Muscle layer of duodenum (tissue), 2 donors: ENCODE measurements at regions not wholly inside any gene's neighbourhood (a gene's known extent, or its start where the extent isn't known, plus 50 kb on each side); places are given as distances from the start of the nearest gene placed in this dataset.

Experiments
- H3K27ac ChIP-seq: one replicate; pipeline ENCODE4 v1.7.0; 2013; ENCODE audit warnings: mild to moderate bottlenecking, low read length
- H3K27me3 ChIP-seq: one replicate; pipeline ENCODE4 v1.7.0; 2013; ENCODE audit warnings: low read depth, mild to moderate bottlenecking, control low read depth, low read length
- H3K36me3 ChIP-seq, 2 donors: one replicate each; pipeline ENCODE4 v1.7.0; 2013; ENCODE audit warnings: low read length in 2 of 2, control low read depth in 1 of 2, mild to moderate bottlenecking in 1 of 2; ENCODE audit not compliant: insufficient read depth in 2 of 2, control insufficient read depth in 1 of 2
- H3K4me1 ChIP-seq, 2 donors: one replicate each; pipeline ENCODE4 v1.7.0; 2013; ENCODE audit warnings: low read length in 2 of 2, mild to moderate bottlenecking in 2 of 2, control low read depth in 1 of 2, moderate library complexity in 1 of 2; ENCODE audit not compliant: insufficient read depth in 2 of 2, control insufficient read depth in 1 of 2
- H3K4me3 ChIP-seq, 2 donors: one replicate each; pipeline ENCODE4 v1.7.0; 2013; ENCODE audit warnings: low read length in 2 of 2, low read depth in 1 of 2, mild to moderate bottlenecking in 1 of 2
- H3K9me3 ChIP-seq, 2 donors: one replicate each; pipeline ENCODE4 v1.7.0; 2013; ENCODE audit warnings: low read length in 2 of 2, control low read depth in 1 of 2, mild to moderate bottlenecking in 1 of 2; ENCODE audit not compliant: control insufficient read depth in 1 of 2
- donor health status: healthy.

DNA sequence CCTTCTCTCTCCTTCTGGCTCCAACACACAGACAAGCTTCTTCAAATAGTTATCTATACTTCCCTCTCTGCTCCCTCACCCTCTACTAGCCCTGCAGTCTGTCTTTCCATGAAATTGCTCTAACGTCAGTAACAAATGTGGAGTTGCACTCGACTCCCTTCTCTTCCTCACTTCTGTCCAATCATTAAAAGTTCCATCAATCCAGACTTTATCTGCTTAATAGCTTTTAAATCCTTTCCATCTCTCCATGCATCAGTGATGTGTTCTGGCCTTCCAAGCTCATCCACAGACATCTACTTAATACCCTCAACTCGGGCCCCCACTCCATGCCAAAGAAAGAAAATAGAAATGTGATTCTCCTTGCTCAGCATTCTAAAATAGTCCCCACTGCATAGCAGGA lies 422.1 kb upstream of the CDH5 start:
- Histone ChIP-seq H3K27ac (no peak overlapping the region), H3K36me3 (no peaks in the 10 kb centered on the region), H3K27me3 (no peaks in the 10 kb centered on the region), H3K4me3 (no peak overlapping the region), H3K4me1 (no peaks in the 10 kb centered on the region), H3K9me3 (no peaks in the 10 kb centered on the region)

DNA sequence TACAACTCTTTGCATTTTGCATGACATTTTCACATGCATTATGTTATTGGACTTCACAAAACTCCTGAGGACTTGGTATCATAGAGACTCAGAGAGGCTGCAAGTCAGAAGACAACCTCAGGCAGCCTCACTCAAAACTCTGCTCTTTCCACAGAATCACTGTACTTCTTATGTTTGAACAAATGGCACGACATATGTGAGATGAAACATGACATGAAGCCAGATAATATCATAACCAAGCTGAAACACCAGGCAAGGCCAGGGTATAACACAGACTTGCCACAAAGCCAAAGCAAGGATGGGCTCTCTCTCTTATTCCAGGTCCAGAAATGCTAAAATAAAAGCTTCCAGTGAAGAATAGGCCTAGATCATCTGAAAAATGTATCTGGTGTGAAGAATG lies 425.8 kb upstream of the CDH5 start:
- H3K27me3 ChIP-seq = no peaks in the 10 kb centered on the region
- H3K9me3 ChIP-seq = no peaks in the 10 kb centered on the region
- no peaks in the 10 kb centered on the region for H3K4me1 ChIP-seq

DNA sequence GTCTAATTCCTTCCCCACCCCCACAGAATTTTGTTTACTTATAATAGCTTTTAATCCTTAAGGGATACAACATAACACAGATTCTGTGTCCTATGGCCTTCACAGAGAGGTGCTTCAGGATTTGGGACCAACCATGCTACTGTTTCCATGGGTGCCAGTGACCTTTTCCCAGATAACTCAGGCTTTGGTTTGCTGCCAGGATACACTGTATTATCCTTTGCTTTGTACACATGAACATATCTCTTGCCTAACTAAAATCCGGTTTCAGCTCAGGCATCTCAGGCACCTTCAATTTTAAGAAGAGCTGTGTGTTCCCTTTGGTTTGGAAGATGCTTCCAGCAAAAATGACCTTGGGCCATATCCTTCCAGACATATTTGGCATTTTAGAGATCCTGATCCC lies 428.4 kb upstream of the CDH5 start:
- H3K9me3 ChIP-seq = no peaks in the 10 kb centered on the region
- no peaks in the 10 kb centered on the region for H3K4me1 ChIP-seq
- no peak overlapping the region for H3K4me3 ChIP-seq
- H3K36me3 ChIP-seq = no peaks in the 10 kb centered on the region
- no peaks in the 10 kb centered on the region for H3K27me3 ChIP-seq
- no peak overlapping the region for H3K27ac ChIP-seq

More for the DNA sequence above, 425.8 kb upstream of the CDH5 start:
- Histone ChIP-seq H3K27ac (no peak overlapping the region), H3K36me3 (no peaks in the 10 kb centered on the region), H3K4me3 (no peak overlapping the region)

DNA sequence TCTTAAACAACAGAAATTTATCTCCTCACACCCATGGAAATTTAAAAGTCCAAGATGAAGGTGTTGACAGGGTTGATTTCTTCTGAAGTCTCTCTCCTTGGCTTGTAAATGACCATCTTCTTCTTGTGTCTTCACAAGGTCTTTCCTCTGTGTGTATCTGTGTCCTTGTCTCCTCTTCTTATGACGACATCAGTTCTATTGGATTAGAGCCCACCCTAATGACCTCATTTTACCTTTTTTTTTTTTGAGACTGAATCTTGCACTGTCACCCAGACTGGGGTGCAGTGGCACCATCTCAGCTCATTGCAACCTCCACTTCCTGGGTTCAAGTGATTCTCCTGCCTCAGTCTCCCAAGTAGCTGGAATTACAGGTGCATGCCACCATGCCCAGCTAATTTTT lies 429.0 kb upstream of the CDH5 start:
- Histone ChIP-seq H3K27me3 (no peaks in the 10 kb centered on the region), H3K4me3 (no peak overlapping the region), H3K36me3 (no peaks in the 10 kb centered on the region), H3K27ac (no peak overlapping the region), H3K9me3 (no peaks in the 10 kb centered on the region), H3K4me1 (no peaks in the 10 kb centered on the region)

DNA sequence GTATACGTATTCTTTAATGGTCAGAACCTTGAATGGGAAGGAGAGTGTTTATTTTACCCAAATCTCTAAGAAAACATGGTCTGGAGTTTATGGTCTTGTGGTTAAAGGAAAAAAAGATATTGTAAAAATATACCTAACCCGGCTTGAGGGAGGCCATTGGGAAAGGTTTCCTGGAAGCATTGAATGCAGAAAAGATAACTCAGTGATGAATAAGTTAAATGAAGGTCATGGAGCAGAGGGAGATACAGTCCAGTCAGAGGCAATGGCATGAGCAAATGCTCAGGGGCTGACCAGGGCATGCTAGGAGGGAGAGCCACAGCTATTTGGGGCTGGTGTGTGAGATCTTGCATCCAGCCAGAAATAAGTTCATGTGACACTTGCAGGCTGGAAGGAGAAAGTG lies 430.4 kb upstream of the CDH5 start:
- H3K4me3 ChIP-seq = no peak overlapping the region
- H3K9me3 ChIP-seq = no peaks in the 10 kb centered on the region
- H3K27ac ChIP-seq = no peak overlapping the region
- no peaks in the 10 kb centered on the region for H3K4me1 ChIP-seq
- no peaks in the 10 kb centered on the region for H3K36me3 ChIP-seq
- H3K27me3 ChIP-seq = no peaks in the 10 kb centered on the region

DNA sequence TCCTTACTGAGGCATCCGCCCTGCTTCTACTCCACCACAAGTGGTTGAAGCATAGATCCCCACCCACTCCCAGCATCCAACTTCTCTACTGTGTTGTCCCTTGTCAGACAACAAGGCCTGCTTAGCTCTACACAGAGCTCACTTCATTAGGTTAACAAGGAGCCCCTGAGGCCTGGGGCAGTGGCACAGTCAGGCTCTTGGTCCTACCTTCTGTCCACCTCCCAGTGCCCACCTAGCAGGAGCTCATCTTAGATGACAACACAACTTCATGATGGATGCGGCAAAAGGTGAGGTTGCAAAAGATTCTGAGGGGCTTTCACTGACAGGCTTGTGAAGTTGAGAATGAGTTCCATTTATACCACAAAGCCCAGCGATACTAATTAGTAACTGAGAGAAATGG lies 432.0 kb upstream of the CDH5 start:
- Histone ChIP-seq H3K4me3 (no peak overlapping the region), H3K9me3 (peaks cover 0 to 4% of the 10 kb centered on the region in 2 donors), H3K27ac (no peak overlapping the region), H3K36me3 (no peaks in the 10 kb centered on the region), H3K4me1 (no peaks in the 10 kb centered on the region), H3K27me3 (no peaks in the 10 kb centered on the region)

DNA sequence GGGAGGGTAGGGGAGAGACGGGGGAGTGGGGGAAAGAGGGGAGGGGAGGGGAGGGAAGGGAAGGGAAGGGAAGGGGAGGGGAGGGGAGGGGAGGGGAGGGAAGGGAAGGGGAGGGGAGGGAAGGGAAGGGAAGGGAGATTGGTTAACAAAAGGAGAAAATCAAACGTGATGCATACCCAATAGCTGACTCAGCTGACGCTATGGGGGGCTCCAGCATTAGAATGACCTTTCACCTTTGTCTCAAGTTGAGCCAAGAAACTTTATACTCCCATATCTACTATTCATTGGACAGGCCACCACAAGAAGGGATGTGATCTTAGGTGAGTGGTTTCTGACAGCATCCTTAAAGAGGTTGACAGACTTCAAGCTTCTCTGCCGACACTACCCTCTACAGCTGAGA lies 432.8 kb upstream of the CDH5 start:
- Histone ChIP-seq H3K27ac (no peak overlapping the region), H3K27me3 (no peaks in the 10 kb centered on the region), H3K4me3 (no peak overlapping the region), H3K9me3 (peaks cover 0 to 4% of the 10 kb centered on the region in 2 donors), H3K4me1 (no peaks in the 10 kb centered on the region), H3K36me3 (no peaks in the 10 kb centered on the region)

DNA sequence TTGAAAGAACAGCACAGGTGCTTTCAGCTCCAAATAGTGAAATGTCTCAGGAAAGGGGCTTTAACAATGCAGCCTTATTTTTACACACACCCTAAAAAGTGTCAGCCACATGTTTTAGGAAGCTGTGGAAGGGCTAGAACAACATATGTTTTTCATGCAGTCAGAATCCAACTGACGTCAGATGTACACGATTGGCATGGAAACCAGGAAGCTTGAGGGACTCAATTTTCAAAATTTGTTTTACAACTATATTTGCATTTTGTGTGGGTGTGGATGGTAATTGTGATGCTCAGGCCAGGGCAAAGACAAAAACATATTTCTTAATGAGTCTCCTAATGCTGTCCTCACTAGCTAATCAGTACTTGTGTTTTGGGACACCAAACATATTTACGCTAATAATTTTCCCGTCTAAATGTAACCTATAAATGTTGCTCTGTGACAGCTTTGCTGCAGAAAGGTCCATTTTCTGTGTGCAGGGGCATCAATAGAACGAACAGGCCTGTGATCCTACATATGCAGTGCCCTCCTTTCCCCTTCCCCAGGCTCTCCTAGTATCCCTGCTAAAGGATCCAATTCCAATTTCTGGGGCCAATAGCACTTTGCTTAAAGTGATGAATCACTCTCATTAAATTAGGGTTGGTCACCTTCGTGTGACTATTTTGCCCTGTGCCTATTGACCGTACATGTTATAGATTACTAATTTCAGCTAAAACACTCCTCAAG lies 434.0 kb upstream of the CDH5 start:
- Histone ChIP-seq H3K4me1 (no peaks in the 10 kb centered on the region), H3K27ac (no peak overlapping the region), H3K4me3 (no peak overlapping the region), H3K9me3 (peaks cover 0 to 4% of the 10 kb centered on the region in 2 donors), H3K27me3 (no peaks in the 10 kb centered on the region), H3K36me3 (no peaks in the 10 kb centered on the region)

DNA sequence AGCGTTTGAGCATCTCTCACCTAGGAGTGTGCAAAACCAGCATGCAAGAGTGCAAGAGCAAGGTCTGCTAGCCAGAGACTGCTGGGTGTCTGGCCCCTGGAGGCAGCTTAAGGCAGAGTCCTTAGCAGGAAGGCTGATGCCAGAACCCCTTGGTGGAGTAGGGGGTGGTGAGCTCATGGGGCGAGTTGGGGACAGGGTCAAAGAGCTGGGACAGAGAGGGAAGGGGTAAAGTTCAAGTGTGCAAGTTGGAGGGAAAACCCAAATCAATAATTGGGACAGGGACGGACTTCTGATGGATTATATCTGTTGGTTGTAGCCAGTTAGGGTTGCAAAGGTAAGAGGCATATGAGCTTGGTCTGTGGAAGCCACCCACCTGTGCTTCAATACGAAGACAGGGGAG lies 443.6 kb upstream of the CDH5 start:
- H3K4me1 ChIP-seq = no peaks in the 10 kb centered on the region
- H3K27me3 ChIP-seq = no peaks in the 10 kb centered on the region
- no peaks in the 10 kb centered on the region for H3K9me3 ChIP-seq
- no peaks in the 10 kb centered on the region for H3K36me3 ChIP-seq
- no peak overlapping the region for H3K4me3 ChIP-seq
- no peak overlapping the region for H3K27ac ChIP-seq

DNA sequence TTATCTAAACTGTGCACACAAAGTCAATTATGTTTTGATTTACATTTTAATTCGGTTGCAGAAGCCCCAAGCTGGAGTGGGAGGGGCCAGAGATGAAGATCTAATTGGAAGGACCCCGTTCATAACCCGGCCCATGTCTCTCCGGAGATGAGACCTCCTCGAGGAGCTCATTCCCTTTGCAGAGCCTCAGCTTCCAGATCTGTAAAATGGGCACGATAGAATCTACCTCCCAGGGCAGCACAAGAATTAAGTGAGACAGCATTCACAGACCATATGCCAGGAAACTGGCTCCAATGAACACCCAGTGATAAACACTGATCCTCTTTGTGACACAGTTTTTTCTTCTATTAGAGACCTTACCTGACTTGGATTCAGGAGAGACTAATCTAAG lies 446.5 kb upstream of the CDH5 start:
- no peaks in the 10 kb centered on the region for H3K9me3 ChIP-seq
- H3K27ac ChIP-seq = no peak overlapping the region
- no peak overlapping the region for H3K4me3 ChIP-seq
- H3K36me3 ChIP-seq = no peaks in the 10 kb centered on the region
- H3K27me3 ChIP-seq = no peaks in the 10 kb centered on the region
- H3K4me1 ChIP-seq = no peaks in the 10 kb centered on the region

DNA sequence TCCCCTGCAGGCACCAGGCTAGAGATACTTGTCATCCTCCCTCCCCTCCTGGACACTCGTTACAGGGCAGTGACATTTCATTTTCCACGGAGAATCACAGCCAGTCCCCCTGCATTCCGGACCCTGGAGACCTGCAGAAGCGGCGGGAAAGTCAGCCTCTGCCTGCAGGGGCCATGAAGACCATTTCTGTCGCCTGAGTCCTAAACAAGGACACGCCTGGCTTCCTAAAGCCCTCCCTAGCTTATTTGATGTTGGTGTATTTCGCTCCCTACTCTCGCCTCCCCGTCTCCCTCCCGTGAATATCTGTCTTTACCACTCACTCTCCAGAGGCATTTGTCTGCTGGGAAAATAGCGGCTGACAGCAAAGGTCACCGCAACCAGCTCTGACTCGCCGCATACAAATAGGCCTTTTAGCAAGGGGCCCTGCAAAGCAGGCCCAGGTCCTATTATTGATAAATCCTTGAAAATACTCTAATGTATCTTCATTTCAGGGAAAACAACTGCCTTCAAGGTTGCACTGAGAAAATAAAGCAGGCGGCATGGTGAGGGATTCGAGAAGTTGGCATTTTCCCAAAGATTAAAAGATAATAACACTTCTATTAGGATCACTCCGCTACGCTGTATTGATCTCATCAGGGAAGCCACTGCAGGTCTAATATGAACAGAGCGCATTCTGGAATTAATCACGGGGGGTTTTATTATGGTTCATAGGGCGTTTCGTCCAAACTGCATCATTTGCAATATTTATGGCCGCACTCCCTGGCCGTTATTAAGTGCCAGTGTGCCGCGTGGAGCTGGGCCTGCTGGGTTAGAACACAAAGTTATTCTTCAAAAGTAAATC lies 447.1 kb upstream of the CDH5 start:
- Histone ChIP-seq H3K27ac (no peak overlapping the region), H3K36me3 (no peaks in the 10 kb centered on the region), H3K4me1 (no peaks in the 10 kb centered on the region), H3K9me3 (no peaks in the 10 kb centered on the region), H3K27me3 (no peaks in the 10 kb centered on the region), H3K4me3 (no peak overlapping the region)
